ENCODE measurements at regions not wholly inside any gene's neighbourhood (a gene's known extent, or its start where the extent isn't known, plus 50 kb on each side); places are given as distances from the start of the nearest gene placed in this dataset.
"Not testable (repeated sequence)": the region's sequence is repeated elsewhere in the genome, so short reads cannot be mapped to it uniquely, and the experiment has no call there.

GRCh38 chr6:167693478-167693877 lies 133.2 kb upstream of the AFDN start:
- not testable (repeated sequence) for TF ChIP-seq EZH2 (IDR thresholded peaks at IDR 0.05); POLR2AphosphoS5 (IDR thresholded peaks at IDR 0.05; ENCODE audit: borderline replicate concordance, low read depth, low read length)
